RPMI8226 (cell line): ENCODE measurements at regions not wholly inside any gene's neighbourhood (a gene's known extent, or its start where the extent isn't known, plus 50 kb on each side); places are given as distances from the start of the nearest gene placed in this dataset.

Experiments used
- DNase-seq: peaks from one replicate; pipeline ENCODE4 v3.0.0-alpha.2; 2015

- DNase-seq: no peak
Measured at GRCh38 chr13:85068231-85068630, 731.0 kb downstream of the SLITRK6 start.

- no peak for DNase-seq
Measured at GRCh38 chr13:85040215-85040614, 759.0 kb downstream of the SLITRK6 start.

- no peak for DNase-seq
Measured at GRCh38 chr13:85031771-85032170, 767.4 kb downstream of the SLITRK6 start.

- DNase-seq: no peak
Measured at GRCh38 chr13:85028035-85028434, 771.2 kb downstream of the SLITRK6 start.

- DNase-seq: no peak
Measured at GRCh38 chr13:85019121-85019520, 780.1 kb downstream of the SLITRK6 start.

GRCh38 chr13:85013006-85013405 lies 786.2 kb downstream of the SLITRK6 start:
- no peak for DNase-seq

GRCh38 chr13:85009447-85009846 lies 789.8 kb downstream of the SLITRK6 start:
- no peak for DNase-seq

GRCh38 chr13:84999252-84999651 lies 800.0 kb downstream of the SLITRK6 start:
- no peak for DNase-seq

GRCh38 chr13:84998681-84999080 lies 800.5 kb downstream of the SLITRK6 start:
- DNase-seq: no peak

GRCh38 chr13:84997858-84998257 lies 801.4 kb downstream of the SLITRK6 start:
- no peak for DNase-seq

GRCh38 chr13:84994582-84994981 lies 804.6 kb downstream of the SLITRK6 start:
- DNase-seq: no peak

GRCh38 chr13:84985860-84986259 lies 813.4 kb downstream of the SLITRK6 start:
- DNase-seq: no peak

- no peak for DNase-seq
Measured at GRCh38 chr13:84983321-84983720, 815.9 kb downstream of the SLITRK6 start.

- no peak for DNase-seq
Measured at GRCh38 chr13:84980571-84980970, 818.6 kb downstream of the SLITRK6 start.

- no peak for DNase-seq
Measured at GRCh38 chr13:84978851-84979250, 820.4 kb downstream of the SLITRK6 start.

- peak; percentile 9 for DNase-seq
Measured at GRCh38 chr13:84973661-84974060, 825.6 kb downstream of the SLITRK6 start.

GRCh38 chr13:84972907-84973306 lies 826.3 kb downstream of the SLITRK6 start:
- peak; percentile 10 for DNase-seq

GRCh38 chr13:84962849-84963248 lies 836.4 kb downstream of the SLITRK6 start:
- DNase-seq: no peak

GRCh38 chr13:84962141-84962750 lies 837.0 kb downstream of the SLITRK6 start:
- DNase-seq: peak; percentile 78

GRCh38 chr13:84961023-84961422 lies 838.2 kb downstream of the SLITRK6 start:
- DNase-seq: no peak

- no peak for DNase-seq
Measured at GRCh38 chr13:84959818-84960217, 839.4 kb downstream of the SLITRK6 start.

GRCh38 chr13:84954636-84955035 lies 844.6 kb downstream of the SLITRK6 start:
- no peak for DNase-seq

- DNase-seq: no peak
Measured at GRCh38 chr13:84951128-84951527, 848.1 kb downstream of the SLITRK6 start.

GRCh38 chr13:84946192-84946591 lies 853.0 kb downstream of the SLITRK6 start:
- no peak for DNase-seq

GRCh38 chr13:84940798-84941197 lies 858.4 kb downstream of the SLITRK6 start:
- DNase-seq: no peak

- no peak for DNase-seq
Measured at GRCh38 chr13:84940167-84940566, 859.1 kb downstream of the SLITRK6 start.
